ENCODE measurements at regions not wholly inside any gene's neighbourhood (a gene's known extent, or its start where the extent isn't known, plus 50 kb on each side); places are given as distances from the start of the nearest gene placed in this dataset.

DNA sequence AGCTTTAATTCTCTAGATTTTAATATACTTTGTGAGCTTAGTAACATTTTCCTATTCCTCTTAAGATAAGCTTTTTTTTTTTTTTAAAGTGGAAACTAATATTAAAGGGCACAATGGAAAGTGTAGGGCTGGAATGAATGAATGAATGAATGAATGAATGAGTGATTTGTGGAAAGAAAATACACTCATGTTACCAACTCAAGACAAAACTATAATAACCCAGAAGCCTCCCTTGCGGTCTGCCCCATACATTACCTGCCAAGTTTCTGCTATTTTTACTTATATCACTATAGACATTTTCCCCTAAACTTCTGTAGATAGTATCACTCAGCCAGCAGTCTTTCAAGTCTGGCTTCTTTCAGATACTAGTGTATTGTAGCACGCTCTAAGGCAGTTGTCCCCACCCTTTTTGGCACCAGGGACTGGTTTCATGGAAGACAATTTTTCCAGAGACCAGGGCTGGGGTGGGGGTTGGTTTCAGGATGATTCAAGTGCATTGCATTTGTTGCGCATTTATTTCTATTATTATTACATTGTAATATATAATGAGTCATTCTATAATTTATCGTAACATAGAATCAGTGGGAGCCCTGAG lies 932.2 kb downstream of the TBC1D22A start:
- TF ChIP-seq, protein P1, sequence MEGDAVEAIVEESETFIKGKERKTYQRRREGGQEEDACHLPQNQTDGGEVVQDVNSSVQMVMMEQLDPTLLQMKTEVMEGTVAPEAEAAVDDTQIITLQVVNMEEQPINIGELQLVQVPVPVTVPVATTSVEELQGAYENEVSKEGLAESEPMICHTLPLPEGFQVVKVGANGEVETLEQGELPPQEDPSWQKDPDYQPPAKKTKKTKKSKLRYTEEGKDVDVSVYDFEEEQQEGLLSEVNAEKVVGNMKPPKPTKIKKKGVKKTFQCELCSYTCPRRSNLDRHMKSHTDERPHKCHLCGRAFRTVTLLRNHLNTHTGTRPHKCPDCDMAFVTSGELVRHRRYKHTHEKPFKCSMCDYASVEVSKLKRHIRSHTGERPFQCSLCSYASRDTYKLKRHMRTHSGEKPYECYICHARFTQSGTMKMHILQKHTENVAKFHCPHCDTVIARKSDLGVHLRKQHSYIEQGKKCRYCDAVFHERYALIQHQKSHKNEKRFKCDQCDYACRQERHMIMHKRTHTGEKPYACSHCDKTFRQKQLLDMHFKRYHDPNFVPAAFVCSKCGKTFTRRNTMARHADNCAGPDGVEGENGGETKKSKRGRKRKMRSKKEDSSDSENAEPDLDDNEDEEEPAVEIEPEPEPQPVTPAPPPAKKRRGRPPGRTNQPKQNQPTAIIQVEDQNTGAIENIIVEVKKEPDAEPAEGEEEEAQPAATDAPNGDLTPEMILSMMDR (IDR thresholded peaks at IDR 0.05): no peak
- Histone ChIP-seq H3K4me3 (no peak overlapping the region), H3K27ac (no peak overlapping the region)
- no peak for DNase-seq (ENCODE audit: low spot score)

DNA sequence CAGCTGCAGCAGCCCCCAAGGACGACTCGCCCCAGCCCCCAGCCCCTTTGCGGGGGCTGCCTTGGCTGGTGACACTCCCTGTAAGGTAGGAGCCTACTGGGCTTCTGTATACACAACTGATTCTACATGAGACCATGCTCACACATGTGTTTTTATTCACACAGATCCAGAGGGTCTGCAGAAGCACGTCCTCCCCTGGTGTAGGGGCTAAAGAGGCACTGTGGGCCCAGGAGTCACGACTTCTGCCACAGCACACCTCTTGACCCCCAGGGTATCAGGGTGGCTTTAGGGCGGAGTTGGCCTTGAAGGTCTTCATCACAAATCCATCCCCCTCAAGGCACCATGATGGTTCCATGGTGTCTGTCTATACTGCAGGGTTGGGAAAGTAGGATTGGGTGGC lies 931.2 kb downstream of the TBC1D22A start:
- no peak for DNase-seq (ENCODE audit: low spot score)
- no peak overlapping the region for H3K27ac ChIP-seq
- TF ChIP-seq, protein P1 (IDR thresholded peaks at IDR 0.05): no peak
- no peak overlapping the region for H3K4me3 ChIP-seq

DNA sequence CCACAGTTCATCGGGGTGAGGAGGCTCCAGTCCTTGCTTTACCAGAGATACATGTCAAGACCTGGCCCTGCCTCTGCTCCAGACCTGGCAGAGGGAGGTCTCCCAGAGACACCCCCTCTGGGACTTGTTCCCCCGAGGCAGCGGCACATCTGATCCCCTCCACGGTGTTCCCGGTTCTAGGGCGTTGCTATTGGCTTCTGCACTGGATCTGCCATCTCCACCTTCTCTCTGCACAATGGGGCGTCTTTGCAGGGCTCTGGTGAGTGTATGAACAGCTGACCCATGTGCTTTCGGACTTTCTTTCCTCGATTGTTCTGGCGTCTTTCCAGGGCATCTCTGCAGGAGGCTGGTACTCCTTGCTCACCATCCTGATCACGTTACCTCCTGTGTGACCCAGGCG lies 930.4 kb downstream of the TBC1D22A start:
- H3K4me3 ChIP-seq: no peak overlapping the region
- TF ChIP-seq, protein P1 (IDR thresholded peaks at IDR 0.05): no peak
- no peak for DNase-seq (ENCODE audit: low spot score)
- no peak overlapping the region for H3K27ac ChIP-seq

DNA sequence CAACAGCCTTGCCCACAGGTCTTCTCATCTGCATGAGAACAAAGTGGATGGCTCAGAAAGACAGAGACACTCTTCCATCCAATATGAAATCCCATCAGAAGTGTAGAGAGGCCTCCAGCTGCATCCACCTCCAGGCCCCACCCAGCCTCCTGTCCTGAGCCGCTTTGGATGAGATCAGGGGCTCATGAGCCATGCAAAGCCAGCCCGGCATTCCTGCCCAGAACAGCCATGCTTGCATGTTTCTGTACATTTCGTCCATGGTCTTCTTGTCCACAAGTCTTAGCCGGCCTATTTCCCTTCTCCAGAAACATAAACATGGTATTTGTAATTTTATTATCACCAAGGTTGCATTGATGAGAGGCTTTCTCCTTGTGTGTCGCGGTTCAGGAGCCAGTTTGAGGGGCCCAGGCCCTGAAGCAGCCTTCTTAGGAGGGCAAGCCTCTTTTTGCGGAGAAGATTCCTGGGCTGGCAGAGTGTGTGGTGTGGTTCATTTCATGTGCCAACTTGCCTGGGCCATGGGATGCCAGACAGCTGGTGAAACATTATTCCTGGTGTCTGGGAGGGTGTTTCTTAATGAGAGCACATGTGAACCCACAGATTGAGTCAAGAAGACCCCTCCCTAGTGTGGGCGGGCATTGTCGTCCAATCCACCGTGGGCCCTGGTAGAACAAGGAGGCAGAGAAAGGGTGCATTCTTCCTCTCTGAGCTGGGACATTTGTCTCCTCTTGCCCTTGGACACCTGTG lies 928.9 kb downstream of the TBC1D22A start:
- TF ChIP-seq, protein P1 (IDR thresholded peaks at IDR 0.05): no peak
- no peak overlapping the region for H3K27ac ChIP-seq
- no peak overlapping the region for H3K4me3 ChIP-seq
- no peak for DNase-seq (ENCODE audit: low spot score)

DNA sequence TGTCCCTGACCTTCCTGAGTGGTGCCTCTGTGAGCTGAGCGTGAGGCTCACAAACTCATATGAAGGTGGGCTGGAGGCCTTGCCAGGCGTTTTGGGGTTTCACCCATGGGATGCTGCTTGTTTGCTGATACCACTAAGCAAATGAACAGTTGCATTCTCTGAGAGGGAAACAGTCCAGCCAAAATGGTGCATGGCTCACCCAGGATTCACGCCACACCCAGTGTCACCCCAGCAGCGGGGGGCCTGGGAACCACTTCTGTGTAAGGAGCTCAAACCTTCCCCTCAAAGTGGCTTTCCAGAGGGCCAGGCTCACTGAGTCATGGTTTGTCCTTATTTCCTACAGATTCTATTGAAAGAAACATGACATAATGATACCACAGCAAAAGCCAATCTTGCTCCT lies 928.1 kb downstream of the TBC1D22A start:
- TF ChIP-seq, protein P1 (IDR thresholded peaks at IDR 0.05): no peak
- no peak for DNase-seq (ENCODE audit: low spot score)
- H3K4me3 ChIP-seq: no peak overlapping the region
- no peak overlapping the region for H3K27ac ChIP-seq

DNA sequence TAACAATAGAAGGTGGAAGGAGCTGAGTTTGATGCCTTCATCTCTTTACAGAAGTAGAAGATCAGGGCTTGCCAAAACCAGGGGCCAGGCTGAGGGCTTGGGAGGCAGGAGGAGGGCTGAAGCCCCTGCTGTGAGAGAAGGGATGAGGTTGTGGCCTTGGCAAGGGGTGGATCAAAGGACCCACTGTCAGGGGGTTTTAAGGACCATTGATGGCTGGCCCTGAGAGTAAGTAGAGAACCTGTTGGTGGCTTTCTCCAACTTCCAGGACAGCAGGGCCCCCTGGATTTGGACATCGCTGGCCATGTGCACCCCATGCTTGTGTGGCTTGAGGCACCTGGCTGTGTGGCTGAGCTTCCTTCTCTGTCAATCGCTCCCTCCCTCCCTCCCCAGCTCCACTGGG lies 927.7 kb downstream of the TBC1D22A start:
- TF ChIP-seq, protein P1 (IDR thresholded peaks at IDR 0.05): no peak
- H3K27ac ChIP-seq: no peak overlapping the region
- no peak overlapping the region for H3K4me3 ChIP-seq
- DNase-seq (ENCODE audit: low spot score): no peak

DNA sequence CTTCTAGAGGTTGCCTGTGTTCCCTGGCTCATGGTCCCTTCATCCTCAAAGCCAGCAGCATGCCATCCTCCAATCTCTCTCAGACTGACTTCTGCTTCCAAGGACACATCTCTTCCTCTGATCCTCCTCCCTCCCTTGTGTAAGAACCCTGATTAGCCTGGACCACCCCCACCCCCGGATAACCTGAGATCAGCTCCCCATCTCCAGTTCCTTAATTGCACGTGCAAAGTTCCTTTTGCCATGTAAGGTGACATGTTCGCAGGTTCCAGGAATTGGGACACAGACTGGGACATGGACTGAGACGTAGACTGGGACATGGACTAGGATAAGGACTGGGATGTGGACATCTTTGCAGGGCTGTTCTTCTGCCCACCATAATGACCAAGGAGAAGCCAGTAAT lies 925.3 kb downstream of the TBC1D22A start:
- Histone ChIP-seq H3K4me3 (no peak overlapping the region), H3K27ac (no peak overlapping the region)
- TF ChIP-seq, protein P1 (IDR thresholded peaks at IDR 0.05): no peak
- no peak for DNase-seq (ENCODE audit: low spot score)
